HG02610 (cell line): ENCODE measurements at regions not wholly inside any gene's neighbourhood (a gene's known extent, or its start where the extent isn't known, plus 50 kb on each side); places are given as distances from the start of the nearest gene placed in this dataset.

ENCODE experiments used
- ATAC-seq: cut with Tn5 transposase; IDR thresholded peaks from one replicate; pipeline ENCODE4 v1.9.1; 2021; ENCODE audit warnings: mild to moderate bottlenecking, moderate library complexity; ENCODE audit not compliant: unreplicated experiment

- ATAC-seq: peak; percentile 78
These were observed 106.4 kb upstream of the SESN3 start for GRCh38 chr11:95337175-95337957.

GRCh38 chr11:95335989-95336388, 105.0 kb upstream of the SESN3 start:
- ATAC-seq: no peak

GRCh38 chr11:95331161-95331560, 100.2 kb upstream of the SESN3 start:
- no peak for ATAC-seq

- ATAC-seq: no peak
These were observed 99.3 kb upstream of the SESN3 start for GRCh38 chr11:95330302-95330701.

GRCh38 chr11:95327273-95327948, 96.4 kb upstream of the SESN3 start:
- ATAC-seq: no peak

- no peak for ATAC-seq
These were observed 94.8 kb upstream of the SESN3 start for GRCh38 chr11:95325777-95326258.

GRCh38 chr11:95324826-95325225, 93.8 kb upstream of the SESN3 start:
- no peak for ATAC-seq

GRCh38 chr11:95322539-95322938, 91.5 kb upstream of the SESN3 start:
- no peak for ATAC-seq

- ATAC-seq: no peak
These were observed 87.5 kb upstream of the SESN3 start for GRCh38 chr11:95318498-95318897.

- ATAC-seq: no peak
These were observed 77.6 kb upstream of the SESN3 start for GRCh38 chr11:95308512-95309035.

- no peak for ATAC-seq
These were observed 76.3 kb upstream of the SESN3 start for GRCh38 chr11:95307286-95307685.

GRCh38 chr11:95306801-95307200, 75.8 kb upstream of the SESN3 start:
- no peak for ATAC-seq

- ATAC-seq: no peak
These were observed 75.1 kb upstream of the SESN3 start for GRCh38 chr11:95306123-95306522.

GRCh38 chr11:95305705-95306104, 74.7 kb upstream of the SESN3 start:
- ATAC-seq: no peak

- ATAC-seq: peak; percentile 60
These were observed 73.8 kb upstream of the SESN3 start for GRCh38 chr11:95304777-95305176.

GRCh38 chr11:95302211-95302610, 71.2 kb upstream of the SESN3 start:
- ATAC-seq: no peak

GRCh38 chr11:95301474-95301873, 70.5 kb upstream of the SESN3 start:
- no peak for ATAC-seq

GRCh38 chr11:95299078-95299679, 68.2 kb upstream of the SESN3 start:
- ATAC-seq: no peak

GRCh38 chr11:95297680-95298452, 66.9 kb upstream of the SESN3 start:
- no peak for ATAC-seq

GRCh38 chr11:95296621-95297025, 65.6 kb upstream of the SESN3 start:
- ATAC-seq: peak; percentile 90

GRCh38 chr11:95296165-95296564, 65.2 kb upstream of the SESN3 start:
- no peak for ATAC-seq
